ENCODE measurements at regions not wholly inside any gene's neighbourhood (a gene's known extent, or its start where the extent isn't known, plus 50 kb on each side); places are given as distances from the start of the nearest gene placed in this dataset.
A peak's percentile ranks its signal among the peaks of the same experiment; 100 is the strongest.

GRCh38 chr2:164328310-164328709, 293.0 kb downstream of the GRB14 start:
- intact Hi-C loops (cut with DNase I) = no loop called here
- ATAC-seq (no peak), DNase-seq (no peak)
- no peak overlapping the region for H3K27ac ChIP-seq
- H3K27me3 ChIP-seq = no peaks in the 10 kb centered on the region
- no peak for TF ChIP-seq CTCF (IDR thresholded peaks at IDR 0.05)
- H3K4me3 ChIP-seq = no peak overlapping the region
- peaks cover 0 to 13% of the 10 kb centered on the region in 2 donors for H3K9me3 ChIP-seq
- H3K4me1 ChIP-seq = no peaks in the 10 kb centered on the region
- H3K36me3 ChIP-seq = no peaks in the 10 kb centered on the region

GRCh38 chr2:164323978-164324377, 297.3 kb downstream of the GRB14 start:
- H3K9me3 ChIP-seq = peaks cover 0 to 23% of the 10 kb centered on the region in 2 donors
- no peaks in the 10 kb centered on the region for H3K27me3 ChIP-seq
- no peaks in the 10 kb centered on the region for H3K36me3 ChIP-seq
- no peak overlapping the region for H3K4me3 ChIP-seq
- no peaks in the 10 kb centered on the region for H3K4me1 ChIP-seq
- ATAC-seq = no peak
- no peak for DNase-seq
- no peak for TF ChIP-seq CTCF (IDR thresholded peaks at IDR 0.05)
- intact Hi-C loops (cut with DNase I) = no loop called here
- no peak overlapping the region for H3K27ac ChIP-seq

GRCh38 chr2:164314148-164314547, 307.1 kb downstream of the GRB14 start:
- H3K36me3 ChIP-seq = no peaks in the 10 kb centered on the region
- TF ChIP-seq CTCF (IDR thresholded peaks at IDR 0.05) = no peak
- peaks cover 0 to 2% of the 10 kb centered on the region in 2 donors for H3K4me1 ChIP-seq
- H3K4me3 ChIP-seq = no peak overlapping the region
- H3K27ac ChIP-seq = no peak overlapping the region
- no peaks in the 10 kb centered on the region for H3K9me3 ChIP-seq
- peak in 3 of 4 donors; percentile 7 to 55 (median 32) for DNase-seq
- H3K27me3 ChIP-seq = no peaks in the 10 kb centered on the region
- intact Hi-C loops (cut with DNase I) = no loop called here
- peak; percentile 95 for ATAC-seq

- no peak for ATAC-seq
- Histone ChIP-seq H3K36me3 (no peaks in the 10 kb centered on the region), H3K4me3 (no peak overlapping the region), H3K9me3 (peaks cover 0 to under 1% of the 10 kb centered on the region in 2 donors), H3K27ac (no peak overlapping the region), H3K27me3 (no peaks in the 10 kb centered on the region), H3K4me1 (no peaks in the 10 kb centered on the region)
- no peak for TF ChIP-seq CTCF (IDR thresholded peaks at IDR 0.05)
- no peak for DNase-seq
- intact Hi-C loops (cut with DNase I) = no loop called here
These were observed 314.4 kb downstream of the GRB14 start for GRCh38 chr2:164306872-164307271.

GRCh38 chr2:164302786-164303185, 318.5 kb downstream of the GRB14 start:
- ATAC-seq (no peak), DNase-seq (no peak)
- Histone ChIP-seq H3K9me3 (peaks cover 0 to 5% of the 10 kb centered on the region in 2 donors), H3K27ac (no peak overlapping the region), H3K4me1 (no peaks in the 10 kb centered on the region), H3K27me3 (no peaks in the 10 kb centered on the region), H3K36me3 (no peaks in the 10 kb centered on the region), H3K4me3 (no peak overlapping the region)
- intact Hi-C loops (cut with DNase I) = no loop called here
- no peak for TF ChIP-seq CTCF (IDR thresholded peaks at IDR 0.05)

All from left lung (tissue), 4 donors.